ENCODE measurements at regions not wholly inside any gene's neighbourhood (a gene's known extent, or its start where the extent isn't known, plus 50 kb on each side); places are given as distances from the start of the nearest gene placed in this dataset.
A peak's percentile ranks its signal among the peaks of the same experiment; 100 is the strongest.
"Not testable (repeated sequence)": the region's sequence is repeated elsewhere in the genome, so short reads cannot be mapped to it uniquely, and the experiment has no call there.

- DNase-seq (ENCODE audit: low spot score): no peak
Measured at GRCh38 chr4:81375745-81376144, 96.0 kb downstream of the RASGEF1B start.

- no peak for DNase-seq (ENCODE audit: low spot score)
Measured at GRCh38 chr4:81369886-81370285, 101.8 kb downstream of the RASGEF1B start.

DNA sequence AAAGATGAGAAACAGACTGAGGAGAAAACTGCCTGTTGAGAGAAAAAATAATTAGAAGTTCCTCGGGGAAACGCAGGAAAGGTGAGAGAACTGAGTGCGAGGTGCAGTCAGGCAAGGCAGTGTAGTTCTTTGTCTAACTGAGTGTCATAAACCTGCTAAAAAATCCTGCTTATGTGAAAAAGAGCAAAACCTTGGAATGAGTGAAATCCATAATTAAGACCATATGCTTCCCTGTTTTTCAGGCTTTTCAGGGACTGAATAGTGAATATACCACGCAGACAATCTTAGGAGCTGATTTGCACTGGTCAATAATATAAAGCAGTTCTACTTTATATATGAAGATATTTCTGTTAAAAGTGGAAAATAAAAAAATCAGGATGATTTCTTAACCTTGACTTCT, 104.9 kb downstream of the RASGEF1B start:
- DNase-seq (ENCODE audit: low spot score): no peak

DNA sequence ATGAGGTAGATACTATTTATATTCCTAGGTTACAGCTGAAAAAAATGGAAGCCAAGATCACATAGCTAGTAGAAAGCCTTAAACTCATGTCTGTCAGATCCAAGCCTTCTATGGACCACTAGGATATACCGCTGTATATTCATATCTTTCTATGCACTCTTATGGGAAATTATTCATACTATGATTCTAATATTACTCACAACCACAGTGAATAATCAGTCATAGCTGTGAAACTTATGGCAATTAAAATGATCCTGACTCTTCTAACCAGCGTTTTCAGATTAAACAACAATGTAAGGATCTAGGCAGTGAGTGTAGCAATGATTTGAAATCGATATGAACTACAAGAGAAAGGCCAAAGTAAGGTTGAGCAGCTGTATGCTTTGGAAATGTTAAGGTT, 111.0 kb downstream of the RASGEF1B start:
- DNase-seq (ENCODE audit: low spot score): no peak

DNA sequence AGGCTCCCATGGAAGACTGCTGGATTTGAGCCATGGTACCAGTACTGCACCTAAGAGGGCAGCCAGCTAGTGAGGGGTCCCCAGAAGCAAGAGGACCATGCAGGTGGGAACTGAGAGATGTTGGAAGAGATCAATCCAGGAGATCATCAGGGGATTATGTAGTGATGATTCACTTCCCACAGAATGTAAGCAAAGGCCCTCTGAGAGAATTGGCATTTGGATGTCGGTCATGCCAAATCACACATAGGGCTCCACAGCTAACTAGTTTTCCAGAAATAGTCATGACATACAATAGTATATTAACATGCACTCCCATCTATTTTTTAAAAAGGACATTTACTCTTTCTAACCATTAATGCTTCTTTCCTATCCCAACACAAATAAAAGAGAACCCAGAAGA, 112.5 kb downstream of the RASGEF1B start:
- no peak for DNase-seq (ENCODE audit: low spot score)

GRCh38 chr4:81358154-81358553, 113.6 kb downstream of the RASGEF1B start:
- DNase-seq (ENCODE audit: low spot score): no peak

DNA sequence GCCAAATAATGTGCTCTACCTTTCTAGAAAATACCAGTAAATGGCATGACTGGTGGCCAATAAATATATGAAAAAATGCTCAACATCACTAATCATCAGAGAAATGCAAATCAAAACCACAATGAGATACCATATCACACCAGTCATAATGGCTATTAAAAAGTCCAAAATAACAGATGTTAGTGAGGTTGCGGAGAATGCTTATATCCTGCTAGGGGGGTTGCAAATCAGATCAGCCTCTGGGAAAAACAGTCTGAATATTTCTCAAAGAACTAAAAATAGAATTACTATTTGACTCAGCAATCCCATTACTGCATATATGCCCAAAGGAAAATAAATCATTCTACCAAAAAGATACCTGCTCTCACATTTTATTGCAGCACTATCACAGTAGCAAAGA, 115.1 kb downstream of the RASGEF1B start:
- DNase-seq (ENCODE audit: low spot score): no peak

DNA sequence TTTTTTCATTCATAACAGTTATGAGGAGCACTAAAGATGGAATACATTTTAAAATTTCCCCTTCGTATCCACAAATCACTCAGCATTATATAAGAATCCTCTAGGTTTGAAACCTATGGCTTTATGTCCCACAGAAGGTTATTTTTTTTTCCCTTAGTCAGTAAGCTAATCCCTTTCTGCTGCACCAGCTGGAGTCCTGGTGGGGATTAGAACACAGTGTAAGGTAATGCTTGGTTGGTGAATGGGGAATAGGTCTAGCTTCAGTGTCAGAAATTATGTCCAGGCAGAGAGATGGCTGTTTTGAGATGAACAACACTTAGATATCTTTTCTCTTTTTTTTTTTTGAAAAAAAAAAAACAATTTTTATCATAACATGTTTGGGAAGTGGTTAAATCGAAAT, 116.6 kb downstream of the RASGEF1B start:
- no peak for DNase-seq (ENCODE audit: low spot score)

- no peak for DNase-seq (ENCODE audit: low spot score)
Measured at GRCh38 chr4:81353861-81354260, 117.8 kb downstream of the RASGEF1B start.

DNA sequence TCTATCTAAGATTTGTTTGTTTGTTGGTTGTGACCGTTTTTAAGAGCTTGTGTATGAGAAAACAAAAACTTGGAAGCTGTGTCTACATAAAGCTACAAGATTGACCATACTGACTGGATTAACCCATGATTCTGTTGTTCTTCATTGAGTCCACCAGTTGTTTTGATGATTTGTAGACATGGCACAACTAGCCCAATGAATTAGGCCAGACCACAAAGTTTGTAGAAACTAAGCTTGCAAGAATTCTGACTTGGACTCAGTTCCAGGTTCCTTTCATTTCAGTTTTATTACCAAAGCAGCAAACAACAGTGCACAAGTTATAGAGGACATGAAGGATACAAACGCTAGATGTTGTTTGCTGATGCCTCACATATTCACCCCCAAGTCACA, 119.3 kb downstream of the RASGEF1B start:
- no peak for DNase-seq (ENCODE audit: low spot score)

DNA sequence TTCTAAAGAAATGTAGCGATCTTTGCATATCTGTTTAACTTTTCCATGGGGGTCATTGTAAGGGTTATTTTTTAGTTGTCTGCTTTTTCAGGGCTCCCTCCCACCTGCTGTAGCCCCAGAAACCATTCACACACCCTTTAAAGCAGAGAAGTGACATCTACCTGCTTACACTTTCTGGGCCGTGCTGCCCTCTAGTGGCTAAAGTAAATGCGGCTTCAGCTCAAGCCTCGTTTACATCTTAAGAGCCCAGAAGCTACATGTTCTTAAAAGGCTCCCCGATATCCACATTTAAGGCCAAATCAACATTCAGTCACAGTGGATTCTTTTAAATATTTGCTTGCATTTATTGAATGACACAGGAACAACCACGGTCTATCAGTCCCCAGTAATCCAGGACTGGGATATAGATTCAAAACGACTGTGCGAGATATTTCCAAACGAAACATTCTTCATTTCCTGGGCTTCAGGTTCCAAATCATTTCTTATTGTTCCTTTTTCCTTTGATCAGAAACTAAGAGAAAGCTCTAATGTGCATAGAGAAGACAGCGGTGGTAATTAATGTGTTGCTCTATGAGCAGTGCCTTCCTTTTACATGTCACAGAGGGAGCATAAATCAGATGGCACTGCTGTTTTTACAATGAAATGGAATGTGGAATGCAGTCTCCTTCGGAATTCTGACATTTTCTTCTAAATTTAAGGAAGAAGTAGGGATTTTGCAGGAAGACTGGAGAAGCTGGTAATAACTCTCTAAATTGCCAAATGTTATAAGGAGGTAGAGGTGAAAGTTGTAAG, 119.9 kb downstream of the RASGEF1B start:
- DNase-seq (ENCODE audit: low spot score): peak; percentile 74

- no peak for DNase-seq (ENCODE audit: low spot score)
Measured at GRCh38 chr4:81350040-81350439, 121.7 kb downstream of the RASGEF1B start.

DNA sequence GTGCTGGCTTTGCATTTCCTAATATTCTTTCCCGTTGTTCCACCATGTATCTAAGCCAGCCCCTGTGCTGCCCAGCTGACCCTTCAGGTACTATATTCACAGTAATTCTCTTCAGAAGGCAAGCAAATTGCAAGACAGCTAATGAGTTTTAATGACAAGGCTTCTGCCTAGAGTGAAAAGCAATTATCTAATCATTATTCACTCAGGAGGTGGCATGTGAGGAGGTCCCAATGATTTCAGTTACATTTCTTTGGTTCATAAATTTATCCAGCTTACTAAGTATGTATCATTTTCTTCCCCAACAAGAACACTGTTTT, 123.0 kb downstream of the RASGEF1B start:
- DNase-seq (ENCODE audit: low spot score): no peak

DNA sequence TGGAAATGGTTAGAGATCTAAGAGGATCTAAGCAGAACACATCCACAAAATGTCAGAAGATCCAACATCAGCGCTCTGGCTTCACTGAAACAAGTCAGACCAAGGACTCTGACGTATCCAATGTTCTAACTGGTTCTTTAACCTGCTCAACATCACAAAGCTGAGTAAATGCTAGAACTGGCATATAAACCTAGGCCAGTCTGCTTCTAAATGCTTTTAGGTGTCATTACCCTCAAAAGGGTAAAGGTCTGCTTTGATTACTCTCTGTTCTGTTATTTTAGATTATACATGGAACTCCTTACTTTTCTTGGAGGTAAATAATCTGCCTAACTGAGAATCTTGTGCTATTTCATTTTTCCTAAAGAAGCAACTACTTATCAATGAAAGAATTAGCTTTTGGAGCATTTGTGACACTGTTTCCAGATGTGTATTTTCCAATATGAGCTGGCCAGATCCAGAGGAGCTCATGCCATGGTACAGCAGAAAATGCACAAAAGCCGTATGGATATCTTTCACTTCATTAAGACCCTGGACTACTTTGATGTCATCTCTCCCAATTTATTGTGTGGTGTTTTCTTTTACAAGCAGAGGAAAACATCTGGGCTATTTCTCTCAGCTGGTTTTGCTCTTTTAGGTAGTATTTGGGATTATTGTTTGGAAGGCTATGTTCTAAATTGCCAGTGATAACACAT, 123.5 kb downstream of the RASGEF1B start:
- DNase-seq (ENCODE audit: low spot score): no peak

DNA sequence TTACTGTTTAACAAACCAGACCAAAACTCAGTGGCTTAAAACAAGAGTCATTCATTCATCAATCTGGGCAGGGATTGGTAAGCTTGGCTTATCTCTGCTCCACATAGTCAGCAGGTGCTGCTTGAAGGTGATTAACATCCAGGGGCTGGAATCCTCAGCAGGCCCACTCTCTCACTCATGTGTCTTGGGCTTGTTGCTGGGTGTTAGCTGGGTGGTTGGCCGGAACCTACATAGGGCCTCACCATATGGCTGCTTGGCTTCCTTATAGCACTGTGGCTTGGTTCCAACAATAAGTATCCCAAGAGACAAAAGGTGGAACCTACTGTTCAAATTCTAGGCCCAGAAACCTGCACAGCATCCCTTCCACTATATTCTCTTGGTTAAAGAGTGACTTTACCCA, 125.0 kb downstream of the RASGEF1B start:
- no peak for DNase-seq (ENCODE audit: low spot score)

GRCh38 chr4:81343536-81343935, 128.2 kb downstream of the RASGEF1B start:
- DNase-seq (ENCODE audit: low spot score): no peak

- no peak for DNase-seq (ENCODE audit: low spot score)
Measured at GRCh38 chr4:81343046-81343445, 128.0 kb upstream of the PRKG2 start.

- no peak for DNase-seq (ENCODE audit: low spot score)
Measured at GRCh38 chr4:81337211-81337610, 122.2 kb upstream of the PRKG2 start.

- no peak for DNase-seq (ENCODE audit: low spot score)
Measured at GRCh38 chr4:81335122-81335912, 120.3 kb upstream of the PRKG2 start.

GRCh38 chr4:81330018-81330417, 115.0 kb upstream of the PRKG2 start:
- no peak for DNase-seq (ENCODE audit: low spot score)

GRCh38 chr4:81326581-81326980, 111.6 kb upstream of the PRKG2 start:
- no peak for DNase-seq (ENCODE audit: low spot score)

- DNase-seq (ENCODE audit: low spot score): not testable (repeated sequence)
Measured at GRCh38 chr4:81324594-81324993, 109.6 kb upstream of the PRKG2 start.

DNA sequence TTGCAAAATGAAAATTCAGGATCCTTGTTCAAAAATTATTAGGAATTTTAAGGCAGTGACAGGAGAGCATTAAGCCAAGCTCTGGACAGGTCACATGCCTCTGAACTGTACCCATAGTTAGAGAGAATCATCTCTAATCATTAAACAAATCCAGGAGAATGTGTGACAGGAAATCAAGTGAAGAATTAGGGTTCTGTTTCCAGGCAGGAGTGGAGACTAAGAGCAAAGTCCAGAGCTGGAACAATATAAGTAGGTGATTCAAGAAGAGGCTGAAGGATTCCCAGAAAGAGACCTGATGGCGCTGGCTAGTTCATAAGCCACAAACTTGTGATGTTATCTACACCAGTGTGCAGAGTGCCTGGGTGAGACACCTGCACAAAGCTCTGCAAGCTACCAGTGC, 104.6 kb upstream of the PRKG2 start:
- DNase-seq (ENCODE audit: low spot score): no peak
